ENCODE measurements at regions not wholly inside any gene's neighbourhood (a gene's known extent, or its start where the extent isn't known, plus 50 kb on each side); places are given as distances from the start of the nearest gene placed in this dataset.

GRCh38 chr13:76361868-76362267, 524.3 kb downstream of the KCTD12 start:
- TF ChIP-seq CTCF (IDR thresholded peaks at IDR 0.05; ENCODE audit: control extremely low read depth, extremely low read depth, low read depth, missing control alignments), result no peak
- no peak for DNase-seq (ENCODE audit: extremely low spot score)
- POLR2A ChIA-PET, result no interaction called here
- CTCF ChIA-PET, result interaction anchor here (0.7 kb wide), 1 partner anchor 10 kb away, joined by 3 read pairs; no protein-coding TSS in a partner anchor

GRCh38 chr13:76351541-76352229, 534.5 kb downstream of the KCTD12 start:
- ChIA-PET POLR2A (no interaction called here), CTCF (interaction anchor here (1.1 kb wide), 1 partner anchor 10 kb away, joined by 3 read pairs; no protein-coding TSS in a partner anchor)
- no peak for TF ChIP-seq CTCF (IDR thresholded peaks at IDR 0.05; ENCODE audit: control extremely low read depth, extremely low read depth, low read depth, missing control alignments)
- no peak for DNase-seq (ENCODE audit: extremely low spot score)

GRCh38 chr13:76350399-76350798, 535.8 kb downstream of the KCTD12 start:
- ChIA-PET CTCF (no interaction called here), POLR2A (no interaction called here)
- no peak for TF ChIP-seq CTCF (IDR thresholded peaks at IDR 0.05; ENCODE audit: control extremely low read depth, extremely low read depth, low read depth, missing control alignments)
- DNase-seq (ENCODE audit: extremely low spot score), result no peak

- TF ChIP-seq CTCF (IDR thresholded peaks at IDR 0.05; ENCODE audit: control extremely low read depth, extremely low read depth, low read depth, missing control alignments), result no peak
- ChIA-PET POLR2A (no interaction called here), CTCF (no interaction called here)
- DNase-seq (ENCODE audit: extremely low spot score), result no peak
Measured at GRCh38 chr13:76349700-76350099, 536.5 kb downstream of the KCTD12 start.

- CTCF ChIA-PET, result interaction anchor here (0.8 kb wide), 1 partner anchor 39 kb away, joined by 3 read pairs; no protein-coding TSS in a partner anchor
Measured at GRCh38 chr13:76339649-76340048, 546.6 kb downstream of the KCTD12 start.

GRCh38 chr13:76338003-76338402, 548.2 kb downstream of the KCTD12 start:
- no peak for TF ChIP-seq CTCF (IDR thresholded peaks at IDR 0.05; ENCODE audit: control extremely low read depth, extremely low read depth, low read depth, missing control alignments)
- POLR2A ChIA-PET, result no interaction called here
- no peak for DNase-seq (ENCODE audit: extremely low spot score)
- CTCF ChIA-PET, result no interaction called here

More at GRCh38 chr13:76339649-76340048, 546.6 kb downstream of the KCTD12 start:
- TF ChIP-seq CTCF (IDR thresholded peaks at IDR 0.05; ENCODE audit: control extremely low read depth, extremely low read depth, low read depth, missing control alignments), result no peak
- POLR2A ChIA-PET, result no interaction called here
- DNase-seq (ENCODE audit: extremely low spot score), result no peak
